Neural progenitor cell (in vitro differentiated cells): ENCODE measurements at regions not wholly inside any gene's neighbourhood (a gene's known extent, or its start where the extent isn't known, plus 50 kb on each side); places are given as distances from the start of the nearest gene placed in this dataset. TPM values are rescaled to one million over a fixed set of nuclear protein-coding genes. Genes with fewer than 3 reads are reported as not detected.
"Not testable (repeated sequence)": the region's sequence is repeated elsewhere in the genome, so short reads cannot be mapped to it uniquely, and the experiment has no call there.

Source experiments
- DNase-seq: peaks from one replicate; pipeline ENCODE4 v3.0.0-alpha.2; 2016; ENCODE audit warnings: low spot score
- H2AFZ ChIP-seq: fragments of 200-600 bp; sonication (generic); replicated peaks from 2 replicates; pipeline ENCODE4 v1.6.1; 2016; ENCODE audit warnings: antibody characterized with exemption
- H3F3A ChIP-seq: fragments of 200-600 bp; sonication (generic); 2 replicates; pipeline ENCODE4 v1.6.1; 2016; ENCODE audit warnings: antibody characterized with exemption, low read depth
- H3K27ac ChIP-seq: fragments of 200-600 bp; sonication (generic); 2 replicates; pipeline ENCODE4 v1.5.1; 2016; ENCODE audit warnings: mild to moderate bottlenecking
- H3K27me3 ChIP-seq: fragments of 200-600 bp; sonication (generic); 2 replicates; pipeline ENCODE4 v1.6.1; 2016; ENCODE audit warnings: mild to moderate bottlenecking, moderate library complexity
- H3K36me3 ChIP-seq: fragments of 200-600 bp; sonication (generic); 2 replicates; pipeline ENCODE4 v1.5.1; 2016
- H3K4me1 ChIP-seq: fragments of 200-600 bp; sonication (generic); 2 replicates; pipeline ENCODE4 v1.6.1; 2016; ENCODE audit warnings: mixed run types
- H3K4me2 ChIP-seq: fragments of 200-600 bp; sonication (generic); 2 replicates; pipeline ENCODE4 v1.6.1; 2016
- H3K4me3 ChIP-seq: fragments of 200-600 bp; sonication (generic); 2 replicates; pipeline ENCODE4 v1.5.1; 2016
- H3K79me2 ChIP-seq: fragments of 200-600 bp; sonication (generic); 2 replicates; pipeline ENCODE4 v1.6.1; 2016; ENCODE audit warnings: low read depth
- H3K9ac ChIP-seq: fragments of 200-600 bp; sonication (generic); 2 replicates; pipeline ENCODE4 v1.6.1; 2016
- H3K9me3 ChIP-seq: fragments of 200-600 bp; sonication (generic); 2 replicates; pipeline ENCODE4 v1.5.1; 2016; ENCODE audit warnings: low read depth
- H4K20me1 ChIP-seq: fragments of 200-600 bp; sonication (generic); 2 replicates; pipeline ENCODE4 v1.6.1; 2016; ENCODE audit warnings: low read depth
- H3K27ac Mint-ChIP-seq: 3 replicates; pipeline ENCODE4 v1.8.0; 2021; ENCODE audit warnings: mixed read lengths
- H3K27me3 Mint-ChIP-seq: 2 replicates; pipeline ENCODE4 v1.8.0; 2022; ENCODE audit warnings: low read depth, mild to moderate bottlenecking, inconsistent platforms, moderate library complexity, mixed read lengths; ENCODE audit not compliant: insufficient read depth
- H3K36me3 Mint-ChIP-seq: 3 replicates; pipeline ENCODE4 v1.8.0; 2021; ENCODE audit warnings: mixed read lengths
- H3K4me1 Mint-ChIP-seq: 3 replicates; pipeline ENCODE4 v1.8.0; 2021; ENCODE audit warnings: mixed read lengths
- H3K4me3 Mint-ChIP-seq: 3 replicates; pipeline ENCODE4 v1.8.0; 2021; ENCODE audit warnings: mild to moderate bottlenecking, moderate library complexity, mixed read lengths
- H3K9me3 Mint-ChIP-seq: 3 replicates; pipeline ENCODE4 v1.8.0; 2020; ENCODE audit warnings: mixed read lengths
- EZH2 ChIP-seq: fragments of 200-600 bp; sonication (generic); IDR thresholded peaks from 2 replicates; pipeline ENCODE4 v1.6.1; 2017; ENCODE audit warnings: antibody characterized with exemption, mild to moderate bottlenecking, moderate library complexity
- EZH2phosphoT487 ChIP-seq: fragments of 200-600 bp; sonication (generic); IDR thresholded peaks from 2 replicates; pipeline ENCODE4 v1.6.1; 2017; ENCODE audit warnings: antibody characterized with exemption
- small RNA-seq: library from RNA; depleted of rRNA; stranded (forward); fragments of <200 nt; gene quantifications from one replicate; pipeline ENCODE3, GENCODE V24; 2015
- TF ChIP-seq, protein P1 (sequence below): fragments of 200-600 bp; sonication (generic); IDR thresholded peaks from 2 replicates; pipeline ENCODE4 v1.5.1; 2017; ENCODE audit warnings: antibody characterized with exemption, mild to moderate bottlenecking

DNA sequence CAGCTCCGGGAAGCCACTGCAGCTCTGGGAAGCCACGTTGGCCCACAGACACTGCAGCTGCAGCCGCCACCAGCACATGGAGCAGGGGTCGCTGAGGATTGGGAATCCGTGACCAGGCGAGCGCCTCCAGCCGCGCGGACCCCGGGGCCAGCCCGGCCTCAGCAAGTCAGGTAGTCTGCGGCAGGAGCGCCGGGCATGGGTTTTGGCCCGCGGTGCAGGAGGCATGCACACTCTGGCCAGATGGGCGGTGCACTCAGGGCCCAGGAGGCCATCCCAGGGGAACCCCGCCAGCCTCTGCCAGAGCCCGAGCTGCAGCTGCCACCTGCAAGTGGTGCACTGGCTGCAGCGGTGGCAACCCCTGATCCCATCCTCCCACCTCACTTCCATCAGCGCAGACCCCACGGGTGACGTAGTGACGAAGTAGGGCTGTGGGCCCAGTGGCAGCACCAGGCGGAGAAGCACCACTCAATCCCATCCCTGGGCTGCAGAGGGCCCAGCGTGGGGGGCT lies 368.3 kb upstream of the SPATA31A5 start:
- Histone ChIP-seq H4K20me1 (no peaks in the 10 kb centered on the region), H3F3A (no peaks in the 10 kb centered on the region), H3K36me3 (no peaks in the 10 kb centered on the region), H3K27ac (no peak overlapping the region), H3K4me3 (no peak overlapping the region), H2AFZ (no peak overlapping the region), H3K9ac (no peak overlapping the region), H3K9me3 (peaks cover 12% of the 10 kb centered on the region), H3K79me2 (no peaks in the 10 kb centered on the region), H3K4me2 (no peak overlapping the region), H3K4me1 (no peaks in the 10 kb centered on the region), H3K27me3 (no peaks in the 10 kb centered on the region)
- no peak overlapping the region for H3K4me3 Mint-ChIP-seq
- H3K27ac Mint-ChIP-seq = no peak overlapping the region
- H3K27me3 Mint-ChIP-seq = peaks cover 3% of the 10 kb centered on the region
- H3K9me3 Mint-ChIP-seq = peaks cover 35% of the 10 kb centered on the region
- H3K36me3 Mint-ChIP-seq = no peaks in the 10 kb centered on the region
- H3K4me1 Mint-ChIP-seq = no peaks in the 10 kb centered on the region
- TF ChIP-seq EZH2 (no peak), EZH2phosphoT487 (no peak)
- TF ChIP-seq, protein P1, sequence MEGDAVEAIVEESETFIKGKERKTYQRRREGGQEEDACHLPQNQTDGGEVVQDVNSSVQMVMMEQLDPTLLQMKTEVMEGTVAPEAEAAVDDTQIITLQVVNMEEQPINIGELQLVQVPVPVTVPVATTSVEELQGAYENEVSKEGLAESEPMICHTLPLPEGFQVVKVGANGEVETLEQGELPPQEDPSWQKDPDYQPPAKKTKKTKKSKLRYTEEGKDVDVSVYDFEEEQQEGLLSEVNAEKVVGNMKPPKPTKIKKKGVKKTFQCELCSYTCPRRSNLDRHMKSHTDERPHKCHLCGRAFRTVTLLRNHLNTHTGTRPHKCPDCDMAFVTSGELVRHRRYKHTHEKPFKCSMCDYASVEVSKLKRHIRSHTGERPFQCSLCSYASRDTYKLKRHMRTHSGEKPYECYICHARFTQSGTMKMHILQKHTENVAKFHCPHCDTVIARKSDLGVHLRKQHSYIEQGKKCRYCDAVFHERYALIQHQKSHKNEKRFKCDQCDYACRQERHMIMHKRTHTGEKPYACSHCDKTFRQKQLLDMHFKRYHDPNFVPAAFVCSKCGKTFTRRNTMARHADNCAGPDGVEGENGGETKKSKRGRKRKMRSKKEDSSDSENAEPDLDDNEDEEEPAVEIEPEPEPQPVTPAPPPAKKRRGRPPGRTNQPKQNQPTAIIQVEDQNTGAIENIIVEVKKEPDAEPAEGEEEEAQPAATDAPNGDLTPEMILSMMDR = no peak
- DNase-seq = no peak

DNA sequence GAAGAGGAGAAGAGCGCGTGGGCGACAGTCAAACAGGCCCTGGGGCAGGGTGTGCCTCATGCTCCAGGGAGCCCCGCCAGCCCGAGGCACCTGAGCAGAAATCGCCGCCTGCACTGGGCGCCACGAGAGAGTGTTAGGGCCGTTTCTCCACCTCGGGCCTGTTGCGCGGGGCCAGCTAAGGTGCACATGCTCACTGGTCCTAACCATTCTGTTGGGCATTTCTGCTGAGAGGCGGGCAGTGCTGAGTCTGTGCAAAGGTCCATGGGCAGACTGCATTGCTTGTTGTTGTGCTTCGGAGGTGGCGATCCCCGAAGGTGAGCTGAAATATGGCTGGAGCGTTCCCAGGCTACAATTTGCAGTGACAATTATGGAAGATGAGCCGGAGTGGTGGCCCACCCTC lies 367.8 kb upstream of the SPATA31A5 start:
- H3K4me1 Mint-ChIP-seq = no peaks in the 10 kb centered on the region
- H3K4me3 Mint-ChIP-seq = no peak overlapping the region
- Histone ChIP-seq H3K9ac (no peak overlapping the region), H2AFZ (no peak overlapping the region), H3K79me2 (no peaks in the 10 kb centered on the region), H3K27ac (no peak overlapping the region), H3K9me3 (peaks cover 7% of the 10 kb centered on the region), H3F3A (no peaks in the 10 kb centered on the region), H4K20me1 (no peaks in the 10 kb centered on the region), H3K36me3 (no peaks in the 10 kb centered on the region), H3K4me3 (no peak overlapping the region), H3K27me3 (no peaks in the 10 kb centered on the region), H3K4me1 (no peaks in the 10 kb centered on the region), H3K4me2 (no peak overlapping the region)
- TF ChIP-seq EZH2phosphoT487 (no peak), EZH2 (no peak)
- TF ChIP-seq, protein P1 = no peak
- H3K36me3 Mint-ChIP-seq = no peaks in the 10 kb centered on the region
- peaks cover 3% of the 10 kb centered on the region for H3K27me3 Mint-ChIP-seq
- peaks cover 35% of the 10 kb centered on the region for H3K9me3 Mint-ChIP-seq
- no peak overlapping the region for H3K27ac Mint-ChIP-seq
- no peak for DNase-seq

GRCh38 chr9:60546990-60547389 lies 367.2 kb upstream of the SPATA31A5 start:
- H3K36me3 Mint-ChIP-seq, H3K4me1 Mint-ChIP-seq, H3K4me2 ChIP-seq, H3K27me3 ChIP-seq, H3K36me3 ChIP-seq, H3K4me1 ChIP-seq, H3K27ac Mint-ChIP-seq, H3K27ac ChIP-seq, H3K4me3 Mint-ChIP-seq, H3K9me3 ChIP-seq, H2AFZ ChIP-seq, H3K27me3 Mint-ChIP-seq, H4K20me1 ChIP-seq, H3K79me2 ChIP-seq, DNase-seq, H3K4me3 ChIP-seq, H3K9ac ChIP-seq, H3F3A ChIP-seq: not testable (repeated sequence)
- H3K9me3 Mint-ChIP-seq = peaks cover 35% of the 10 kb centered on the region

Small RNAs in the stretch of these regions (small RNA-seq; reads per million reads assigned to genes)
- gene BX088702.1 = not detected
